ENCODE measurements at regions not wholly inside any gene's neighbourhood (a gene's known extent, or its start where the extent isn't known, plus 50 kb on each side); places are given as distances from the start of the nearest gene placed in this dataset.

- Mint-ChIP-seq H3K27me3 (no peaks in the 10 kb centered on the region), H3K4me3 (no peak overlapping the region), H3K9me3 (ENCODE audit: insufficient read depth) (no peaks in the 10 kb centered on the region), H3K27ac (no peak overlapping the region), H3K4me1 (peaks cover 5% of the 10 kb centered on the region)
- Histone ChIP-seq H2AFZ (ENCODE audit: insufficient read depth, low read depth, low read length, poor library complexity, severe bottlenecking) (no peak overlapping the region), H3K9ac (ENCODE audit: low read length) (no peak overlapping the region), H3K4me2 (replicated peaks; ENCODE audit: low read depth, low read length, poor library complexity, severe bottlenecking) (no peak overlapping the region), H4K20me1 (ENCODE audit: control insufficient read depth, insufficient read depth, low read length, poor library complexity, severe bottlenecking) (no peaks in the 10 kb centered on the region), H3K27ac (ENCODE audit: low read length in 2 of 2) (no peak overlapping the region), H3K36me3 (replicated peaks in 1 of 2; ENCODE audit: control extremely low read depth in 1 of 2, control insufficient read depth in 1 of 2, extremely low read depth in 1 of 2, insufficient read depth in 2 of 2, low read length in 1 of 2) (no peaks in the 10 kb centered on the region), H3K4me1 (ENCODE audit: control insufficient read depth in 2 of 2, insufficient read depth in 2 of 2, low read length in 2 of 2) (no peaks in the 10 kb centered on the region), H3K9me3 (ENCODE audit: control extremely low read depth in 1 of 3, control insufficient read depth in 2 of 3, insufficient read depth in 1 of 3, low read length in 2 of 3) (peaks cover 0 to 3% (median 0%) of the 10 kb centered on the region in 3 donors), H3K4me3 (ENCODE audit: control extremely low read depth in 1 of 5, extremely low read depth in 1 of 5, insufficient read depth in 1 of 5, low read depth in 2 of 5, low read length in 4 of 5) (no peak overlapping the region), H3K27me3 (replicated peaks in 1 of 4; ENCODE audit: control extremely low read depth in 1 of 4, control insufficient read depth in 3 of 4, insufficient read depth in 4 of 4, low read length in 3 of 4) (no peaks in the 10 kb centered on the region), H3K79me2 (ENCODE audit: control insufficient read depth, insufficient read depth, low read length) (no peaks in the 10 kb centered on the region)
- no peak for ATAC-seq (ENCODE audit: low read depth)
- no peak for DNase-seq
- intact Hi-C loops (cut with micrococcal nuclease), result no loop called here
- 97% methylated on average over 3 of the region's 3 CpGs for WGBS (ENCODE audit: insufficient coverage)
- no peak for TF ChIP-seq EZH2 (IDR thresholded peaks at IDR 0.05; ENCODE audit: borderline replicate concordance, insufficient read depth, low read depth, low read length, poor library complexity, severe bottlenecking)
- TF ChIP-seq CTCF (IDR thresholded peaks at IDR 0.05), result no peak
- ChIA-PET CTCF (no interaction called here), POLR2A (interaction anchor here (0.5 kb wide), 1 partner anchor 8 kb away, joined by 11 read pairs; no protein-coding TSS in a partner anchor)
Observed at GRCh38 chr13:22106058-22106457, 435.2 kb downstream of the FGF9 start.

GRCh38 chr13:22107549-22107948, 436.7 kb downstream of the FGF9 start:
- Histone ChIP-seq H4K20me1 (ENCODE audit: control insufficient read depth, insufficient read depth, low read length, poor library complexity, severe bottlenecking) (no peaks in the 10 kb centered on the region), H3K79me2 (ENCODE audit: control insufficient read depth, insufficient read depth, low read length) (no peaks in the 10 kb centered on the region), H3K9ac (ENCODE audit: low read length) (no peak overlapping the region), H3K4me2 (replicated peaks; ENCODE audit: low read depth, low read length, poor library complexity, severe bottlenecking) (no peak overlapping the region), H3K27ac (ENCODE audit: low read length in 2 of 2) (no peak overlapping the region), H3K9me3 (ENCODE audit: control extremely low read depth in 1 of 3, control insufficient read depth in 2 of 3, insufficient read depth in 1 of 3, low read length in 2 of 3) (peaks cover 0 to 3% (median 0%) of the 10 kb centered on the region in 3 donors), H2AFZ (ENCODE audit: insufficient read depth, low read depth, low read length, poor library complexity, severe bottlenecking) (no peak overlapping the region), H3K27me3 (replicated peaks in 1 of 4; ENCODE audit: control extremely low read depth in 1 of 4, control insufficient read depth in 3 of 4, insufficient read depth in 4 of 4, low read length in 3 of 4) (no peaks in the 10 kb centered on the region), H3K4me3 (ENCODE audit: control extremely low read depth in 1 of 5, extremely low read depth in 1 of 5, insufficient read depth in 1 of 5, low read depth in 2 of 5, low read length in 4 of 5) (no peak overlapping the region), H3K36me3 (replicated peaks in 1 of 2; ENCODE audit: control extremely low read depth in 1 of 2, control insufficient read depth in 1 of 2, extremely low read depth in 1 of 2, insufficient read depth in 2 of 2, low read length in 1 of 2) (no peaks in the 10 kb centered on the region), H3K4me1 (ENCODE audit: control insufficient read depth in 2 of 2, insufficient read depth in 2 of 2, low read length in 2 of 2) (no peaks in the 10 kb centered on the region)
- ATAC-seq (ENCODE audit: low read depth) (no peak), DNase-seq (no peak)
- Mint-ChIP-seq H3K9me3 (ENCODE audit: insufficient read depth) (no peaks in the 10 kb centered on the region), H3K4me3 (no peak overlapping the region), H3K4me1 (peaks cover 6% of the 10 kb centered on the region), H3K27ac (no peak overlapping the region), H3K27me3 (no peaks in the 10 kb centered on the region)
- ChIA-PET CTCF (interaction anchor here (1.8 kb wide), 1 partner anchor 8 kb away, joined by 5 read pairs; no protein-coding TSS in a partner anchor), POLR2A (no interaction called here)
- intact Hi-C loops (cut with micrococcal nuclease), result no loop called here
- 100% methylated on average over 1 of the region's 4 CpGs for WGBS (ENCODE audit: insufficient coverage)
- no peak for TF ChIP-seq EZH2 (IDR thresholded peaks at IDR 0.05; ENCODE audit: borderline replicate concordance, insufficient read depth, low read depth, low read length, poor library complexity, severe bottlenecking)
- no peak for TF ChIP-seq CTCF (IDR thresholded peaks at IDR 0.05)

All from B cell (primary cell).